ENCODE measurements at regions not wholly inside any gene's neighbourhood (a gene's known extent, or its start where the extent isn't known, plus 50 kb on each side); places are given as distances from the start of the nearest gene placed in this dataset.

DNA sequence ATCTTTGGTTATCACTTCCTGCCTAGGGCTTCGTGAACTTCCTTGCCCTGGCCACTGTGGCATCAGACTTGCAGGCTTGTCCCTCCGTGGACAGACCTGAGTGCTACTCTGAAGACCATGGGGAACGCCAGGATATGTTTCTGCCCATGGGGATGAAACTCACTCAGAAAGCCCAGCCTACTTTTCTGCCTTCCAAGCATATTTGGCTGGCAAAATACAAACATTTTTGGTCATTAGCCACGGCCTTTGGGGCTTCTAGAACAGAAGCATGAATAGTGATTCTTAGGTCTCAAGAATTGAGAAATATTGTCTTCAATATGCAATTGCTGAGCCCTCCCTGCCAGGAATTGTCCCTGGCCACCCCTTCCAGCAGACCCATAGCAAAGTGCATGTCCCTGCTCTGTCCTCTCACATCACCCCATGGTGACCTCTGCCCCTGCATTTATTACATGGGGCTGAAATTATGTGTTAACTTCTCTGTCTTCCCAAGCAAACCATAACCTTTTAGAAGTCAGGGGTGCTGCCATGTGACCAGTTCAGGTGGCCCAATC lies 152.4 kb downstream of the OSR1 start:
- no peak for TF ChIP-seq TAF1 (IDR thresholded peaks at IDR 0.05; ENCODE audit: low read depth)
- TF ChIP-seq, protein P1, sequence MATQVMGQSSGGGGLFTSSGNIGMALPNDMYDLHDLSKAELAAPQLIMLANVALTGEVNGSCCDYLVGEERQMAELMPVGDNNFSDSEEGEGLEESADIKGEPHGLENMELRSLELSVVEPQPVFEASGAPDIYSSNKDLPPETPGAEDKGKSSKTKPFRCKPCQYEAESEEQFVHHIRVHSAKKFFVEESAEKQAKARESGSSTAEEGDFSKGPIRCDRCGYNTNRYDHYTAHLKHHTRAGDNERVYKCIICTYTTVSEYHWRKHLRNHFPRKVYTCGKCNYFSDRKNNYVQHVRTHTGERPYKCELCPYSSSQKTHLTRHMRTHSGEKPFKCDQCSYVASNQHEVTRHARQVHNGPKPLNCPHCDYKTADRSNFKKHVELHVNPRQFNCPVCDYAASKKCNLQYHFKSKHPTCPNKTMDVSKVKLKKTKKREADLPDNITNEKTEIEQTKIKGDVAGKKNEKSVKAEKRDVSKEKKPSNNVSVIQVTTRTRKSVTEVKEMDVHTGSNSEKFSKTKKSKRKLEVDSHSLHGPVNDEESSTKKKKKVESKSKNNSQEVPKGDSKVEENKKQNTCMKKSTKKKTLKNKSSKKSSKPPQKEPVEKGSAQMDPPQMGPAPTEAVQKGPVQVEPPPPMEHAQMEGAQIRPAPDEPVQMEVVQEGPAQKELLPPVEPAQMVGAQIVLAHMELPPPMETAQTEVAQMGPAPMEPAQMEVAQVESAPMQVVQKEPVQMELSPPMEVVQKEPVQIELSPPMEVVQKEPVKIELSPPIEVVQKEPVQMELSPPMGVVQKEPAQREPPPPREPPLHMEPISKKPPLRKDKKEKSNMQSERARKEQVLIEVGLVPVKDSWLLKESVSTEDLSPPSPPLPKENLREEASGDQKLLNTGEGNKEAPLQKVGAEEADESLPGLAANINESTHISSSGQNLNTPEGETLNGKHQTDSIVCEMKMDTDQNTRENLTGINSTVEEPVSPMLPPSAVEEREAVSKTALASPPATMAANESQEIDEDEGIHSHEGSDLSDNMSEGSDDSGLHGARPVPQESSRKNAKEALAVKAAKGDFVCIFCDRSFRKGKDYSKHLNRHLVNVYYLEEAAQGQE (IDR thresholded peaks at IDR 0.05; ENCODE audit: low read depth) = no peak
- TF ChIP-seq EGR1 (IDR thresholded peaks at IDR 0.05) = no peak
- TF ChIP-seq EP300 (IDR thresholded peaks at IDR 0.05; ENCODE audit: borderline replicate concordance) = no peak
- TF ChIP-seq, protein P2, sequence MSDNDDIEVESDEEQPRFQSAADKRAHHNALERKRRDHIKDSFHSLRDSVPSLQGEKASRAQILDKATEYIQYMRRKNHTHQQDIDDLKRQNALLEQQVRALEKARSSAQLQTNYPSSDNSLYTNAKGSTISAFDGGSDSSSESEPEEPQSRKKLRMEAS (IDR thresholded peaks at IDR 0.05) = no peak
- TF ChIP-seq TEAD4 (IDR thresholded peaks at IDR 0.05) = no peak
- TF ChIP-seq NFIC (IDR thresholded peaks at IDR 0.05) = no peak
- no peak for TF ChIP-seq FOXM1 (IDR thresholded peaks at IDR 0.05; ENCODE audit: borderline replicate concordance, low read depth)
- no peak for TF ChIP-seq CEBPB (IDR thresholded peaks at IDR 0.05)
- TF ChIP-seq YY1 (IDR thresholded peaks at IDR 0.05; ENCODE audit: low read depth) = no peak
